Testis (tissue), 2 donors: ENCODE measurements at regions not wholly inside any gene's neighbourhood (a gene's known extent, or its start where the extent isn't known, plus 50 kb on each side); places are given as distances from the start of the nearest gene placed in this dataset.

Source experiments
- DNase-seq: peaks from one replicate; pipeline ENCODE4 v3.0.0-alpha.2; 2019
- H3K27ac ChIP-seq, 2 donors: fragments of 200-600 bp; sonication (generic); one replicate each; pipeline ENCODE4 v1.5.1; 2019
- H3K27me3 ChIP-seq: fragments of 200-600 bp; sonication (generic); one replicate; pipeline ENCODE4 v1.5.1; 2019
- H3K36me3 ChIP-seq: fragments of 200-600 bp; sonication (generic); one replicate; pipeline ENCODE4 v1.5.1; 2017; ENCODE audit warnings: low read depth; ENCODE audit errors: missing control alignments
- H3K4me1 ChIP-seq: fragments of 200-600 bp; sonication (generic); one replicate; pipeline ENCODE4 v1.5.1; 2019
- H3K4me3 ChIP-seq, 2 donors: fragments of 200-600 bp; sonication (generic); one replicate each; pipeline ENCODE4 v1.5.1; 2017 to 2019
- H3K9me3 ChIP-seq: fragments of 200-600 bp; sonication (generic); one replicate; pipeline ENCODE4 v1.5.1; 2017
- POLR2A ChIP-seq: fragments of 450-650 bp; IDR thresholded peaks from one replicate; pipeline ENCODE4 v1.6.1; 2017; ENCODE audit warnings: antibody characterized with exemption, mild to moderate bottlenecking, moderate library complexity
- WGBS, 2 donors: methylation state at CpG; one replicate each; pipeline ENCODE4 v1.1.5; 2018; 5-methylcytosine and 5-hydroxymethylcytosine counted together
- intact Hi-C: fragments of 100-400 bp; cut with DNase I; formaldehyde crosslinking; loops from one replicate; pipeline ENCODE4 v1.15.1; 2023; ENCODE audit warnings: low total_unique reads
- TF ChIP-seq, protein P1 (sequence below), 3 experiments: fragments of 450-650 bp in 2 of 3; fragments of 200-600 bp in 1 of 3; sonication (generic) in 1 of 3; IDR thresholded peaks; one replicate each; pipeline ENCODE4 v1.5.1; 2016 to 2019; ENCODE audit warnings: antibody characterized with exemption in 3 of 3, mild to moderate bottlenecking in 2 of 3, moderate library complexity in 1 of 3

GRCh38 chr6:151740820-151741219 lies 66.7 kb upstream of the ESR1 start:
- no peaks in the 10 kb centered on the region for H3K4me1 ChIP-seq
- WGBS, 2 donors, result 87 to 96% methylated on average over 4 of the region's 4 CpGs
- DNase-seq, result no peak
- H3K27me3 ChIP-seq, result no peaks in the 10 kb centered on the region
- H3K4me3 ChIP-seq, result no peak overlapping the region
- TF ChIP-seq, protein P1, sequence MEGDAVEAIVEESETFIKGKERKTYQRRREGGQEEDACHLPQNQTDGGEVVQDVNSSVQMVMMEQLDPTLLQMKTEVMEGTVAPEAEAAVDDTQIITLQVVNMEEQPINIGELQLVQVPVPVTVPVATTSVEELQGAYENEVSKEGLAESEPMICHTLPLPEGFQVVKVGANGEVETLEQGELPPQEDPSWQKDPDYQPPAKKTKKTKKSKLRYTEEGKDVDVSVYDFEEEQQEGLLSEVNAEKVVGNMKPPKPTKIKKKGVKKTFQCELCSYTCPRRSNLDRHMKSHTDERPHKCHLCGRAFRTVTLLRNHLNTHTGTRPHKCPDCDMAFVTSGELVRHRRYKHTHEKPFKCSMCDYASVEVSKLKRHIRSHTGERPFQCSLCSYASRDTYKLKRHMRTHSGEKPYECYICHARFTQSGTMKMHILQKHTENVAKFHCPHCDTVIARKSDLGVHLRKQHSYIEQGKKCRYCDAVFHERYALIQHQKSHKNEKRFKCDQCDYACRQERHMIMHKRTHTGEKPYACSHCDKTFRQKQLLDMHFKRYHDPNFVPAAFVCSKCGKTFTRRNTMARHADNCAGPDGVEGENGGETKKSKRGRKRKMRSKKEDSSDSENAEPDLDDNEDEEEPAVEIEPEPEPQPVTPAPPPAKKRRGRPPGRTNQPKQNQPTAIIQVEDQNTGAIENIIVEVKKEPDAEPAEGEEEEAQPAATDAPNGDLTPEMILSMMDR (IDR thresholded peaks at IDR 0.05), result no peak
- no peak for TF ChIP-seq POLR2A
- intact Hi-C loops, result no loop called here
- H3K9me3 ChIP-seq, result no peaks in the 10 kb centered on the region
- H3K27ac ChIP-seq, result no peak overlapping the region
- no peaks in the 10 kb centered on the region for H3K36me3 ChIP-seq

DNA sequence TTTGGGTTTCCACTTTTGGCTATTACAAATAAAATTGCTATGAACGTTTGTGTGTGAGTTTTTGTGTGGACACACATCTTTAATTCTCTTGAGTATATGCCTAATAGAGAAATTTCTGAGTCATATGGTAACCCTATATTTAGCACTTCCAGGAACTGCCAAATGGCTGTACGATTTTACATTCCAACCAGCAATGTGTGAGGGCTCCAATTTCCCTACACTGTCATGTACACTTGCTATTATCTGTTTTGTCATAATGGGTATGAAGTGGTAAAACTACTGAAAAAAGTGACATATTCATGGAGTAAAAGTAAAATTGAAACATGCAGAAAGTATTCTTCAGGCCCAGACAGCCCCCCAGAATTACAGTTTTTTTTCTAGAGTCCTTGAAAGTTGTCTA lies 59.6 kb upstream of the ESR1 start:
- Histone ChIP-seq H3K9me3 (no peaks in the 10 kb centered on the region), H3K4me3 (no peak overlapping the region), H3K27ac (no peak overlapping the region), H3K36me3 (no peaks in the 10 kb centered on the region), H3K4me1 (no peaks in the 10 kb centered on the region), H3K27me3 (no peaks in the 10 kb centered on the region)
- WGBS, 2 donors, result 56 to 72% methylated on average over 2 of the region's 2 CpGs
- no peak for DNase-seq
- intact Hi-C loops, result no loop called here
- no peak for TF ChIP-seq POLR2A
- TF ChIP-seq, protein P1 (IDR thresholded peaks at IDR 0.05), result no peak

DNA sequence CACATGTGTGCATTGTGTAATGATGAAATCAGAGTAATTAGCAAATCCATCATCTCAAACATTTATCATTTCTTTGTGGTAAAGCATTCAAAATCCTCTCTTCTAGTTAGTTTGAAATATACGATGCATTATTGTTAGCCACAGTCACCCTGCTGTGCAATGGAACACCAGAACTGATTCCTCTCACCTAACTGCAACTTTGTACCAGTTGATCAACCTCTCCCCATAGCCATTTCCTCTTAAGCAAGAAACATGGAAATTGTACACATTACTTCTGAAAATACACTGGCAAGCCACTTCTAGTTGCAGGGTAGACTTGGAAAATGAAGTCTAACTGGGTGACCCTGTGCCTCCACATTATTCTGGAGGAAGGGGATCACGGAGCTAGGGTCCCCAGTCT lies 58.1 kb upstream of the ESR1 start:
- Histone ChIP-seq H3K9me3 (no peaks in the 10 kb centered on the region), H3K4me1 (no peaks in the 10 kb centered on the region), H3K4me3 (no peak overlapping the region), H3K27ac (no peak overlapping the region), H3K36me3 (no peaks in the 10 kb centered on the region), H3K27me3 (no peaks in the 10 kb centered on the region)
- TF ChIP-seq, protein P1 (IDR thresholded peaks at IDR 0.05), result no peak
- TF ChIP-seq POLR2A, result no peak
- no peak for DNase-seq
- 85 to 88% methylated on average over 2 of the region's 2 CpGs for WGBS, 2 donors
- intact Hi-C loops, result no loop called here

DNA sequence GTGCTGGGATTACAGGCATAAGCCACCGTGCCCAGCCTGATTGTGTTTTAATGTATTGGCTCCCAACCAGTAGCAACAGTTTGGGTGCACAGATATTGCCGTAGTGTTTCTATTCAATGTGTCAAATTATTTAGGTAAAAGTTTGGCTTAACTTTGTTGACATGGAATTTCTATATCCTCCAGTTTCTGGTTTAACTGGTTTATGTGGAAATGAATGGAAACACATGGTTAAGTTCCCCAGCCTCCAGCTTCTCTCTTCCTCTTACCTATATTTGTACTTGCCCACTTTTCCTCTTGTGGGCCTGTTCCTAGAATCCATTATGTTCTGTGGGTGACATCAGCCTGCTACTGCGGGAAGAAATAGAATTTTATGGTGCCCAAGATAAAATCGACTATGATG lies 53.9 kb upstream of the ESR1 start:
- 87 to 94% methylated on average over 4 of the region's 4 CpGs for WGBS, 2 donors
- Histone ChIP-seq H3K9me3 (no peaks in the 10 kb centered on the region), H3K4me3 (no peak overlapping the region), H3K27me3 (no peaks in the 10 kb centered on the region), H3K4me1 (no peaks in the 10 kb centered on the region), H3K27ac (no peak overlapping the region), H3K36me3 (no peaks in the 10 kb centered on the region)
- TF ChIP-seq, protein P1 (IDR thresholded peaks at IDR 0.05), result no peak
- no peak for TF ChIP-seq POLR2A
- intact Hi-C loops, result no loop called here
- DNase-seq, result no peak

DNA sequence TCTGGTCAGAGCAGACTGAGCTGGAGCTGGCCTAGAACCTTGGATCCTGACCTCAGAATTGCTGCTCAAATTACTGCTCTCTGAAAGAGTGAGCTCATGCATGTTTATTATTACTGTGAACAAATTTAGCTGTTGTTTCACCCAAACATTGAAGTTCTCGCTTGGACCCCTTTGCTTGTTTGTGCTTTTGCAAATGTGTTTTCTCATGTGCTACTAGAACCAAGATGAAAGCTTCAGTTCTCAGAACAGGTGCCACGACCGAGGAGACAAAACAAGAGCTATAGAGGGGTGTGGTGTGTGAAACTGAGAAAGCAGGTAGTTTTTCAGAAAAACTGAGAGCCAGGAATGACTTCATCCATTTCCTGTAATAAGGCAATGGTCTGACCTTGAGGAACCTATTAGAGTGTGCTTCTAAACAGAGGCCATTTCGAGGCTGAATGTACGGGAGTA lies 50.0 kb upstream of the ESR1 start:
- no peak overlapping the region for H3K4me3 ChIP-seq
- DNase-seq, result no peak
- TF ChIP-seq, protein P1 (IDR thresholded peaks at IDR 0.05), result no peak
- no peak for TF ChIP-seq POLR2A
- H3K4me1 ChIP-seq, result no peaks in the 10 kb centered on the region
- H3K36me3 ChIP-seq, result no peaks in the 10 kb centered on the region
- no peaks in the 10 kb centered on the region for H3K27me3 ChIP-seq
- intact Hi-C loops, result no loop called here
- no peak overlapping the region for H3K27ac ChIP-seq
- no peaks in the 10 kb centered on the region for H3K9me3 ChIP-seq
- 51 to 66% methylated on average over 5 of the region's 5 CpGs for WGBS, 2 donors
